Endothelial cell of umbilical vein (primary cell): ENCODE measurements at regions not wholly inside any gene's neighbourhood (a gene's known extent, or its start where the extent isn't known, plus 50 kb on each side); places are given as distances from the start of the nearest gene placed in this dataset.

Source experiments
- BruUV-seq: library from RNA; stranded (reverse); fragments of 400-500 nt; replicated peaks from 2 replicates; lab custom pipeline; 2021; lab: Mats Ljungman, UMichigan
- CTCF ChIA-PET: fragments of 300-600, 350-600 bp; sonication (Branson Sonifier 250); formaldehyde crosslinking; loops from one replicate; lab custom pipeline; 2021; ENCODE audit warnings: antibody characterized with exemption, inconsistent platforms; lab: Charles Lee
- POLR2A ChIA-PET: fragments of 300-600, 350-600 bp; sonication (Branson Sonifier 250); formaldehyde crosslinking; loops from one replicate; lab custom pipeline; 2021; ENCODE audit warnings: antibody characterized with exemption, inconsistent platforms; lab: Charles Lee
- DNase-seq: peaks from one replicate; pipeline ENCODE4 v3.0.0-alpha.2; 2011; ENCODE audit warnings: low read depth, low spot score
- FAIRE-seq: peaks from 2 replicates; lab custom pipeline; 2011; peaks lifted over from hg19 to GRCh38; lab: Jason Lieb, UNC
- H2AFZ ChIP-seq: 2 replicates; pipeline ENCODE4 v1.6.0; 2012; ENCODE audit warnings: low read depth, low read length, control low read depth, inconsistent platforms
- H3K27ac ChIP-seq: 2 replicates; pipeline ENCODE4 v1.5.1; 2011; ENCODE audit warnings: low read depth, mild to moderate bottlenecking, control low read depth, low read length, moderate library complexity; ENCODE audit not compliant: insufficient read depth
- H3K27me3 ChIP-seq, 2 experiments: 2 replicates each; pipeline versions ENCODE4 v1.6.0 to v1.6.1; 2011; ENCODE audit warnings: low read length in 2 of 2, mixed read lengths in 1 of 2; ENCODE audit not compliant: control insufficient read depth in 2 of 2, insufficient read depth in 2 of 2
- H3K36me3 ChIP-seq, 2 experiments: 2 replicates in 1 of 2; 3 replicates in 1 of 2; pipeline ENCODE4 v1.5.1; 2011; ENCODE audit warnings: low read length in 2 of 2, mild to moderate bottlenecking in 1 of 2, moderate library complexity in 1 of 2; ENCODE audit not compliant: control insufficient read depth in 2 of 2, insufficient read depth in 2 of 2; ENCODE audit errors: extremely low read depth in 1 of 2
- H3K4me1 ChIP-seq: 3 replicates; pipeline ENCODE4 v1.5.1; 2011; ENCODE audit warnings: mild to moderate bottlenecking, low read length; ENCODE audit not compliant: control insufficient read depth, insufficient read depth; ENCODE audit errors: extremely low read depth
- H3K4me2 ChIP-seq: 2 replicates; pipeline ENCODE4 v1.6.1; 2011; ENCODE audit warnings: low read length, control low read depth, mixed read lengths; ENCODE audit not compliant: insufficient read depth
- H3K4me3 ChIP-seq, 3 experiments: fragments of 200-600 bp in 1 of 3; sonication (generic), shearing (Covaris generic) in 1 of 3; replicated peaks in 1 of 3; 2 replicates each; pipeline ENCODE4 v1.5.1; 2011 to 2016; ENCODE audit warnings: control low read depth in 3 of 3, low read length in 3 of 3, mild to moderate bottlenecking in 2 of 3, inconsistent platforms in 1 of 3, low read depth in 1 of 3, moderate library complexity in 1 of 3; ENCODE audit not compliant: insufficient read depth in 1 of 3
- H3K79me2 ChIP-seq: 2 replicates; pipeline ENCODE4 v1.6.0; 2012; ENCODE audit warnings: low read length, inconsistent platforms; ENCODE audit not compliant: control insufficient read depth, insufficient read depth
- H3K9ac ChIP-seq: replicated peaks from 2 replicates; pipeline ENCODE3; 2011; ENCODE audit warnings: low read length, control low read depth; ENCODE audit not compliant: insufficient read depth; ENCODE audit errors: extremely low read depth
- H3K9me1 ChIP-seq: replicated peaks from 3 replicates; pipeline ENCODE4 v1.6.0; 2011; ENCODE audit warnings: mild to moderate bottlenecking, low read length; ENCODE audit not compliant: control insufficient read depth, insufficient read depth; ENCODE audit errors: extremely low read depth
- H3K9me3 ChIP-seq: replicated peaks from 2 replicates; pipeline ENCODE4 v1.5.1; 2012; ENCODE audit warnings: low read length, inconsistent platforms; ENCODE audit not compliant: control insufficient read depth, insufficient read depth
- H4K20me1 ChIP-seq: replicated peaks from 2 replicates; pipeline ENCODE3; 2011; ENCODE audit warnings: mild to moderate bottlenecking, low read length; ENCODE audit not compliant: control insufficient read depth, insufficient read depth; ENCODE audit errors: extremely low read depth
- CTCF ChIP-seq, 2 donors: IDR thresholded peaks; 1 replicate in 1 of 2; 2 replicates in 1 of 2; pipeline ENCODE4 v1.5.1; 2011; ENCODE audit warnings: low read length in 2 of 2, mild to moderate bottlenecking in 2 of 2, moderate library complexity in 2 of 2, control low read depth in 1 of 2, inconsistent platforms in 1 of 2, low read depth in 1 of 2; ENCODE audit not compliant: insufficient read depth in 1 of 2; ENCODE audit errors: extremely low read depth in 1 of 2
- EZH2 ChIP-seq: IDR thresholded peaks from 2 replicates; pipeline ENCODE4 v1.6.1; 2012; ENCODE audit warnings: borderline replicate concordance, low read depth, mild to moderate bottlenecking, moderate library complexity, low read length, inconsistent platforms; ENCODE audit not compliant: severe bottlenecking
- FOS ChIP-seq: IDR thresholded peaks from 2 replicates; pipeline ENCODE4 v1.6.1; 2011; ENCODE audit warnings: mild to moderate bottlenecking, low read length, moderate library complexity, borderline replicate concordance; ENCODE audit not compliant: insufficient read depth
- GATA2 ChIP-seq: IDR thresholded peaks from 2 replicates; pipeline ENCODE4 v1.7.0; 2011; ENCODE audit warnings: low read depth, mild to moderate bottlenecking, moderate library complexity, mixed read lengths, low read length; ENCODE audit not compliant: insufficient read length, insufficient read depth
- JUN ChIP-seq: IDR thresholded peaks from 2 replicates; pipeline ENCODE4 v1.6.1; 2011; ENCODE audit warnings: borderline replicate concordance, low read depth; ENCODE audit not compliant: insufficient read length, insufficient read depth
- MAX ChIP-seq: IDR thresholded peaks from 2 replicates; pipeline ENCODE4 v1.6.1; 2011; ENCODE audit not compliant: insufficient read depth, insufficient read length
- MYC ChIP-seq: IDR thresholded peaks from one replicate; pipeline ENCODE4 v1.6.1; 2011; ENCODE audit warnings: mild to moderate bottlenecking, low read depth, low read length
- POLR2A ChIP-seq: IDR thresholded peaks from 2 replicates; pipeline ENCODE4 v1.6.1; 2012; ENCODE audit warnings: low read depth, mild to moderate bottlenecking, control low read depth, low read length
- POLR2AphosphoS5 ChIP-seq: IDR thresholded peaks from 2 replicates; pipeline ENCODE4 v1.6.1; 2012; ENCODE audit warnings: low read depth, mild to moderate bottlenecking, control low read depth, low read length, moderate library complexity; ENCODE audit not compliant: insufficient read depth
- dilution Hi-C: fragments of 300-500 bp; cut with MboI; formaldehyde crosslinking; loops from one replicate; pipeline ENCODE4 v1.15.0; 2019; ENCODE audit warnings: low sequenced_read_pairs; ENCODE audit not compliant: extremely low pct_ligation_motif_present
- intact Hi-C: fragments of 100-400 bp; cut with micrococcal nuclease; formaldehyde crosslinking; loops from one replicate; pipeline ENCODE4 v1.10.0; 2022

- CTCF ChIA-PET: no interaction called here
- TF ChIP-seq MAX (no peak), JUN (no peak), POLR2A (no peak), EZH2 (no peak), FOS (no peak), POLR2AphosphoS5 (no peak), MYC (no peak), CTCF (IDR thresholded peaks at IDR 0.05; ENCODE audit: extremely low read depth in 1 of 2, insufficient read depth in 1 of 2, low read depth in 1 of 2, low read length in 2 of 2) (no peak), GATA2 (no peak)
- intact Hi-C loops: no loop called here
Observed at GRCh38 chr10:121073728-121074127, 222.6 kb downstream of the WDR11 start.

More at GRCh38 chr10:121073728-121074127, 222.6 kb downstream of the WDR11 start:
- Histone ChIP-seq H3K27me3 (no peaks in the 10 kb centered on the region), H4K20me1 (no peaks in the 10 kb centered on the region), H3K4me1 (no peaks in the 10 kb centered on the region), H3K36me3 (no peaks in the 10 kb centered on the region), H2AFZ (no peak overlapping the region), H3K9me1 (no peaks in the 10 kb centered on the region), H3K4me2 (no peak overlapping the region), H3K79me2 (no peaks in the 10 kb centered on the region), H3K4me3 (no peak overlapping the region), H3K9me3 (no peaks in the 10 kb centered on the region), H3K9ac (no peak overlapping the region), H3K27ac (no peak overlapping the region)
- FAIRE-seq (no peak), DNase-seq (no peak)
- no TSS peak for BruUV-seq
- POLR2A ChIA-PET: no interaction called here
- dilution Hi-C loops: no loop called here
